SK-N-MC (cell line): ENCODE measurements at regions not wholly inside any gene's neighbourhood (a gene's known extent, or its start where the extent isn't known, plus 50 kb on each side); places are given as distances from the start of the nearest gene placed in this dataset.

Source experiments
- EZH2 ChIP-seq: fragments of 200-600 bp; sonication (generic); IDR thresholded peaks from one replicate; pipeline ENCODE4 v1.6.1; 2017; ENCODE audit warnings: antibody characterized with exemption
- FOXP2 ChIP-seq: optimal IDR thresholded peaks from 2 replicates; pipeline ENCODE3; 2011; ENCODE audit warnings: mild to moderate bottlenecking, moderate library complexity; ENCODE audit not compliant: insufficient read depth; ENCODE audit errors: extremely low read length, control extremely low read depth
- POLR2AphosphoS5 ChIP-seq: IDR thresholded peaks from 2 replicates; pipeline ENCODE4 v1.6.1; 2012; ENCODE audit warnings: mild to moderate bottlenecking, low read depth, low read length, borderline replicate concordance

- no peak for TF ChIP-seq EZH2
- no peak for TF ChIP-seq POLR2AphosphoS5
- TF ChIP-seq FOXP2, result no peak
These were observed 262.7 kb upstream of the CD180 start for GRCh38 chr5:67459253-67459652.
